ENCODE measurements at regions not wholly inside any gene's neighbourhood (a gene's known extent, or its start where the extent isn't known, plus 50 kb on each side); places are given as distances from the start of the nearest gene placed in this dataset.

- peak; percentile 46; the same call in 1 of the 2 replicates for TF ChIP-seq PKNOX1 (IDR thresholded peaks at IDR 0.05)
Measured at GRCh38 chr11:96708219-96708878, 318.5 kb downstream of the JRKL start (continued).

GRCh38 chr11:96713301-96713700, 323.5 kb downstream of the JRKL start:
- CTCF ChIA-PET (ENCODE audit: low intra/inter-chr PET ratio), result interaction anchor here (0.6 kb wide), 1 partner anchor 249 kb away, joined by 3 read pairs; no protein-coding TSS in a partner anchor
- H3K4me3 ChIP-seq, result no peak overlapping the region
- ATAC-seq, result no peak
- H3K27me3 ChIP-seq (ENCODE audit: control insufficient read depth in 2 of 2, insufficient read depth in 2 of 2, low read length in 2 of 2), result no peaks in the 10 kb centered on the region
- DNase-seq (ENCODE audit: extremely low read depth in 1 of 4, low spot score in 3 of 4), result no peak
- H3K9me3 ChIP-seq (replicated peaks; ENCODE audit: control insufficient read depth, insufficient read depth, low read depth, low read length), result no peaks in the 10 kb centered on the region
- POLR2A ChIA-PET, result no interaction called here
- no peak overlapping the region for H3K9ac ChIP-seq (ENCODE audit: insufficient read depth in 1 of 2, low read depth in 2 of 2, low read length in 2 of 2)
- no peaks in the 10 kb centered on the region for H3K4me1 ChIP-seq (replicated peaks in 1 of 2; ENCODE audit: control insufficient read depth in 2 of 2, insufficient read depth in 2 of 2, low read length in 2 of 2)
- no peaks in the 10 kb centered on the region for H3K36me3 ChIP-seq (ENCODE audit: control insufficient read depth, insufficient read depth, low read length)
- H3K9me1 ChIP-seq (ENCODE audit: control insufficient read depth, insufficient read depth, low read length), result no peaks in the 10 kb centered on the region
- intact Hi-C loops (cut with micrococcal nuclease), result no loop called here
- no peak overlapping the region for H2AFZ ChIP-seq (ENCODE audit: low read depth, low read length)
- no TSS peak for BruUV-seq (replicated peaks)
- no peak overlapping the region for H3K27ac ChIP-seq (ENCODE audit: extremely low read depth, low read depth, low read length)
- 6% methylated on average over 2 of the region's 2 CpGs for WGBS (ENCODE audit: insufficient coverage, low coverage, missing lambda C conversion rate)
- no peaks in the 10 kb centered on the region for H3K79me2 ChIP-seq (ENCODE audit: control insufficient read depth, insufficient read depth, low read length)
- no peak overlapping the region for H3K4me2 ChIP-seq (ENCODE audit: insufficient read depth, low read length)
- H4K20me1 ChIP-seq (replicated peaks; ENCODE audit: control insufficient read depth, insufficient read depth, low read length), result no peaks in the 10 kb centered on the region
- in situ Hi-C loops (cut with MboI), result no loop called here
- no peak for FAIRE-seq
- TF ChIP-seq KLF6 (CRISPR knock-in tag; IDR thresholded peaks at IDR 0.05; ENCODE audit: borderline replicate concordance) (no peak), PRDM10 (IDR thresholded peaks at IDR 0.05; ENCODE audit: partially characterized antibody) (no peak), FOXP4 (CRISPR knock-in tag; IDR thresholded peaks at IDR 0.05; ENCODE audit: borderline replicate concordance) (no peak), ZNF778 (CRISPR knock-in tag; IDR thresholded peaks at IDR 0.05) (no peak), CHD2 (IDR thresholded peaks at IDR 0.05; ENCODE audit: low read depth, low read length) (no peak), CBX3 (IDR thresholded peaks at IDR 0.05; ENCODE audit: borderline replicate concordance in 1 of 2, low read length in 2 of 2) (no peak), PHF21A (IDR thresholded peaks at IDR 0.05; ENCODE audit: borderline replicate concordance, low read depth) (no peak), ELK3 (CRISPR knock-in tag; IDR thresholded peaks at IDR 0.05) (no peak), CREB1 (IDR thresholded peaks at IDR 0.05) (no peak), CREB1 (CRISPR knock-in tag; IDR thresholded peaks at IDR 0.05) (no peak)

Measured in K562 (cell line).